SIG-M5 treated with dmso at 0.1 percent for 504 hours (cell line): ENCODE measurements at regions not wholly inside any gene's neighbourhood (a gene's known extent, or its start where the extent isn't known, plus 50 kb on each side); places are given as distances from the start of the nearest gene placed in this dataset.
"Not testable (repeated sequence)": the region's sequence is repeated elsewhere in the genome, so short reads cannot be mapped to it uniquely, and the experiment has no call there.

Source experiments
- DNase-seq: peaks from one replicate; lab custom pipeline; 2025; ENCODE audit not compliant: unreplicated experiment; lab: John Stamatoyannopoulos, UW

DNA sequence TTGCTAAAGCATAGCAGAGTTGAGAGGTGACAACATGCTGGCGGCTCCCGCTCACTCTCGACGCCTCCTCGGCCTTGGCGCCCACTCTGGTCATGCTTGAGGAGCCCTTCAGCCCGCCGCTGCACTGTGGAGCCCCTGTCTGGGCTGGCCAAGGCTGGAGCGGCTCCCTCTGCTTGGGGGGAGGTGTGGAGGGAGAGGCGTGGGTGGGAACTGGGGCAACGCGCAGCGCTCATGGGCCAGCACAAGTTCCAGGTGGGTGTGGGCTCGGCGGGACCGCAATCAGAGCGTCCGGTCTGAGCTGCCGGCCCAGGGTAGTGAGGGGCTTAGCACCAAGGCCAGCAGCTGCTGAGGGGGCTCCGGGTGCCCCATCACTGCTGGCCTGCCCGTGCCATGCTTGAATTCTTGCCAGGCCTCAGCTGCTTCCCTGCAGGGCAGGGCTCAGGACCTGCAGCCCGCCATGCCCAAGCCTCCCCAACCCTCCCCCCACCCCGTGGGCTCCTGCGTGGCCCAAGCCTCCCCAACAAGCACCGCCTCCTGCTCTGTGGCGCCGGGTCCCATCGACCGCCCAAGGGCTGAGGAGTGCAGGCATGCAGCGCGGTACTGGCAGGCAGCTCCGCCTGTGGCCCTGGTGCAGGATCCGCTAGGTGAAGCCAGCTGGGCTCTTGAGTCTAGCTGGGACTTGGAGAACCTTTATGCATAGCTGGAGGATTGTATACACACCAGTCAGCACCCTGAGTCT lies 2052.8 kb upstream of the CELF4 start:
- no peak for DNase-seq

- no peak for DNase-seq
Observed at GRCh38 chr18:39611381-39612100, 2045.9 kb upstream of the CELF4 start.

DNA sequence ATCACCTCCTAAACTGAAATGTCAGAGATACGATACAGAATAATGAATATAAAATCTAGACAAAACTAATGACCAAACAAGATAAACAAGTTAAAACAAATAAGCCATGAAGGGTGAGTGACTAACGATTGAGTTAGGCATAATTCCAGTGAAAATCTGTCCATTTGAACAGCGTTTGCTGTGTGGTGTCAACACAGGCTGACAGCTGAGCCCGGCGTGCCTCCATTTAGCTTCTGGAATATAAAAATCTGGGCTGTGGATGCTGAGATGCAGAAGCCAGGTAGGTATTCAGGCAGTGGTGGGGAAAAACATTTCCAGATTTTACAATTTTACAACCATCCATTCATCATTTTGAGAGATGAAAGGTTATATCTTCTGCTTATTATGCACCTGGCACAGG lies 2041.4 kb upstream of the CELF4 start:
- no peak for DNase-seq

DNA sequence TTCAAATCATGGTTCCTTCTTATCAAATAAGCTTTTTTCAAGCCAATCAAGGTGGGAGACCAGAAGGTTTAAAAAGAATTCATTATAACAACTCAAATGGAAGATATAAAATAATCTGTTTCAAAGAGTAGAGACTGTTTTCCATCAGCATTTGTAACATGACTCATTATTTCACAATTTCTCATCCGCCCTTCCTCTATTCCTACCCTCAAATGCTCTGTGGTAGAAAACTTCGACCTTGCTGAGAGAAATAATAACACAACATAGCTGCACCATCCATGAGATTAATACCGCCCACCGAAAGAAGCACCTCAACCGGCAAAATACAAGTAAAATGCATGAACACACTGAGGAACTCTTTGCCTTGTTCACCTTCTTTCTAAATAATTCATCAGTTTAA lies 2039.2 kb upstream of the CELF4 start:
- DNase-seq: no peak

DNA sequence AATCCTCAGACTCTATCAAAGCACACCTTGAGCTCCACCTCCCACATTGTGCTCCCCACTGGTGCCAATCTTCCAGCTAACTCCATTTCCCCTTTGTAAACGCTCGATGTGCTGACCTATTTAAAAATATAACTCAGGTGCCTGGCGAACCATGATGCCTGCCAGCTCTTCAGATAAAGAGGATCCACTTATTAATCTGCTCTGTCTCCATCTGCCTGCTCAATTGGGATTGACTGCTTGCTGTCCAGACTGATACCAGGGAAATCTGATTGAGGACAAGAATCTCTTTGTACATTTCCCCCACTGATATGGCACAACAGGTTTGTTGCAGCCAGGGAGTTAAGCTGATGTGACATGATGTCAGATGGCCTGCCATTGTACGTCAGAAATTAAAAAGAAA lies 2036.5 kb upstream of the CELF4 start:
- no peak for DNase-seq

DNA sequence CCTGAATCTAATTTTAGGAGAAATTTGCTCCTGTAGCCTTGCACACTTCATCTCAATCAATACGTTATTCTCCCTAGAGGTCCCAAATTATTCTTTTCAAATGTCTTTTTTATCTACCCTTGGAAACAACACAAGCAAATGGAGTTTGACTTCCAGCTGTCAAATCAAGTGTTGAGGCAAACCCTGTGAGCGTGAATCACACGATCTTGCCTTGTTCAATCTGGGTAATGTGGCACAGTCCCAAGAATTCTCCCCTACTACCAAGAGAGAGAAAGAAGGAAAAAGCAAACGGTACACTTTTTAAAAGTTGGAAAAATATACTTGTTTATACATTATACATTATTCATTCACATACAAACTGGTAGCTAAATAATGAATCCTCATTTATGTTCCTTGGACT lies 2035.3 kb upstream of the CELF4 start:
- no peak for DNase-seq

GRCh38 chr18:39599251-39599650 lies 2033.7 kb upstream of the CELF4 start:
- peak; percentile 0 for DNase-seq

GRCh38 chr18:39596891-39597290 lies 2031.3 kb upstream of the CELF4 start:
- no peak for DNase-seq

- no peak for DNase-seq
Observed at GRCh38 chr18:39596221-39596620, 2030.6 kb upstream of the CELF4 start.

DNA sequence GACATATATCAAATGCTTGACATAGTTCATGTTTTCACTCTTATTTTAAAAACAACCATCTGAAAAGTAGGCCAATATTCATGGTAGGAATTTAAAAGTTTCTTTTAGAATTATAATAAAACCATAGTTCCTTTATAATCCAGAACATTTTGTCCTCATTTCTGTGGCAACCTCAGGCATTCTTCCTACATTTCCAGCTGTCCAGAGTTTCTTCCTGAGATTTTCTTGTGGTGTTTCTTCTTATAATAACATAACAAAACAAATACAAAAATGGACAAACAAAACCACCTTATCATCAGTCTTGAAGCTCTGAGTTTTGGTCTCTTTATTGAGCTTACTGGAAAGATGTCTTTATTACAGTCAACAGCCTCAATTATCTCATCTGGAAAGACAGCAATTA lies 2028.6 kb upstream of the CELF4 start:
- no peak for DNase-seq

DNA sequence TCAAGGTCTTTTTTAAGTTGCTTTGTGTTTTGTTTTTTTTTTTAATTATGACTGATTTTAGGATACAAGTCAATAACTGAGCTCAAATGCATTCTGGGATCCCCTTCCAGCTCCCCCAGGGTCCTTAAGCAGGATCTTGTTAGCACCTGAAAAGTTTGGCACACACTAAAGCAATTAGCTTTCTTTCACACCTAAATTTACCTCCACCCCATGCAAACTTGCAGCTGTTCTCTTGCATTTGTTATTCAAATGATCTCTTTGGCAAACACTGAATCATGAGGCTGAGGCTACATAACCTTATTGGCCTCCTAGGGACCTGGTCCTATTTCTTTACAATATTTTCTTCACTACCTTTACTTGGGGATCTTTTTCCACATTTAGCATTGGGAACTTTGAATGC lies 2026.1 kb upstream of the CELF4 start:
- no peak for DNase-seq

DNA sequence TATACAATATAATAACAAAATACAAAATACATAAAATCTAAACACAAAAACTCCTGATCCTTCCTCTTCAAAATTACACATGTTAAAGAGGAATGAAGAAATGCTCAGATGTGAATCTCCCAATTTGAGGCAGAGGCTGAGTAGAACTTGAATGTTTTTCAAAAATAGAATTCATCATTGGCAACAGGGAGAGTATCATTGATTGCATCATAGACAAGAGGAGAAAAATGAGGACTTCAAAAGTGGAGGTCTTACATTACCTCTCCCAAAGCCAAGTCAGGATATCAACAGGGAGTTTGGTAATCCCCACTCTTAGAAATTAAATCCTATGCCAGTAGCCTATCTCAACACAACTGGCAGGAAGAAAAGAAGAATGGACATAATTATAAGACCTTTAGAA lies 2023.9 kb upstream of the CELF4 start:
- DNase-seq: no peak

GRCh38 chr18:39587586-39587985 lies 2022.0 kb upstream of the CELF4 start:
- no peak for DNase-seq

DNA sequence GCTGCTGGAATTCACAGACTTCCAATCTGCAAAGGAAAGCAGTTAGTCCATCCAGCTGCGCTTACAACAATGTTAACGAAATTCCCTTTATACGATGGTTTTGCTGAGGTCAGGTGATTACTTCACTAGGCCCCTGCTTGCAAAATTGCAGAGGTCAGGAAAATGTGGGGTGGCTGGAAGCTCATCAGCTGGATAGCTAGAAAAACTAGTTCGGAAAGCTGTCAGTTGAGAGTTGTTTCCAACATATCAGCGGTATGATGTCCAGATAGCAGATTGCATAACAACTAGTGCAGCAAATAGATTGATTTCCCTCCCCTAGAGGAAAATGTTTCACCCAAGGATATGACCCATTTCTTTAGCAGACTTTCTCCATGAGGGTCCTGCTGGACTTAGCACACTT lies 2021.1 kb upstream of the CELF4 start:
- no peak for DNase-seq

GRCh38 chr18:39574897-39575296 lies 2009.3 kb upstream of the CELF4 start:
- DNase-seq: no peak

DNA sequence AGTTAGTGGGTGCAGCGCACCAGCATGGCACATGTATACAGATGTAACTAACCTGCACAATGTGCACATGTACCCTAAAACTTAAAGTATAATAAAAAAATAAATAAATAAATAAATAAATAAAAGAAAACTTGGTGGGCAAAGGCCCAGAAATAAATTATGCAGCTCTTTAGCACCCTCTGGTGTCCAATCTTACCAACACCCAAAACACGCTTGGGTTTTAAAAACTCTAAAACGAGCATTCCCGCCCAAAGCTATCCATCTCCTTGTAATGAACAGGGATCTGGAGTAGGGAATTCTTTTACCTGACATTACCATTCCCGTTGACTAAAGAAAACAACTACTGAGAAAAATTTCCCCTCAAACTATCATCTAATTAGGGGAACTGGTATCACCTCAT lies 2005.9 kb upstream of the CELF4 start:
- peak; percentile 2 for DNase-seq

DNA sequence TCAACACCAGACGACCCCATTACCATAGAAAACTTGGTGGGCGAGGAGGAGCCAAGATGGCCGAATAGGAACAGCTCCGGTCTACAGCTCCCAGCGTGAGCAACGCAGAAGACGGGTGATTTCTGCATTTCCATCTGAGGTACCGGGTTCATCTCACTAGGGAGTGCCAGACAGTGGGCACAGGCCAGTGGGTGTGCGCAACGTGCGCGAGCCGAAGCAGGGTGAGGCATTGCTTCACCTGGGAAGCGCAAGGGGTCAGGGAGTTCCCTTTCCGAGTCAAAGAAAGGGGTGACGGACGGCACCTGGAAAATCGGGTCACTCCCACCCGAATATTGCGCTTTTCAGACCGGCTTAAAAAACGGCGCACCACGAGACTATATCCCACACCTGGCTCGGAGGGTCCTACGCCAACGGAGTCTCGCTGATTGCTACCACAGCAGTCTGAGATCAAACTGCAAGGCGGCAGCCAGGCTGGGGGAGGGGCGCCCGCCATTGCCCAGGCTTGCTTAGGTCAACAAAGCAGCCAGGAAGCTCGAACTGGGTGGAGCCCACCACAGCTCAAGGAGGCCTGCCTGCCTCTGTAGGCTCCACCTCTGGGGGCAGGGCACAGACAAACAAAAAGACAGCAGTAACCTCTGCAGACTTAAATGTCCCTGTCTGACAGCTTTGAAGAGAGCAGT lies 2000.1 kb upstream of the CELF4 start:
- not testable (repeated sequence) for DNase-seq

DNA sequence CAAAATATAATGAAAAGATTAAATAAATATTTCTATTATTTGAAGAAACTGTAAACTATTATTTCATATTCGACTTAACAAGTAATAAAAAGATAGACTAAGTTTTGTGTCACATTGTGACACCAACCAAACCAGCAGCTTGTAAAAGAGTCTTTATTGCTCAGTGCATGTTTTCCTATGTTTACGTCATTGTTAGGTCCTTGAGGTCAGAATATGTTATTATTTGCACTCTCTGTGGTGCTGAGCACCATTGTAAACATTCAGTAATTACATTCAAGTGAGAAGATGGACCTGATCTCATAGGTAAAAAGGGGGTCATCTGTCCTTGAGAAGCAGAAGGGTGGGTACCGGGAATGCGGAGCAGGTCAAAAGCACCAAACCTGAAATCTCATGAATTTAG lies 1999.1 kb upstream of the CELF4 start:
- no peak for DNase-seq

- DNase-seq: no peak
Observed at GRCh38 chr18:39561126-39561525, 1995.5 kb upstream of the CELF4 start.

GRCh38 chr18:39558658-39559057 lies 1993.1 kb upstream of the CELF4 start:
- DNase-seq: no peak

DNA sequence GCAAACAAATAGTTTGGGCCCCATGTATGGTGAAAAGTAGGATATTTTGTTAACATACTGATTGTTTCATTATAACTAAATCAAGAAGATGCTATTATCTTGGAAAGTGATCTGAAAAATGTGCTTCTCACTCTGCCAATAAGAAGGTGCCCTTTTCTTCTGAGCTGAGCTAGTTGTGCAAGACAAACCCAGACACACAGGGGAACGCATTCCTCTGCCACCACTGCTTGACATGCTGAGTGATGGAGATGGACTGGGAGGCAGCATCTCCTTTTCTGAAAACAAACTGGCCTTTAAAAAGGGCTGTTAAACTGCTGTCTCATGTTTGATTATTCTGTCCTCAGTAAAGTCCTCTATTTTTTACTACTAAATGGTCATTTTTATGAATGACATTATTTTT lies 1989.9 kb upstream of the CELF4 start:
- no peak for DNase-seq

DNA sequence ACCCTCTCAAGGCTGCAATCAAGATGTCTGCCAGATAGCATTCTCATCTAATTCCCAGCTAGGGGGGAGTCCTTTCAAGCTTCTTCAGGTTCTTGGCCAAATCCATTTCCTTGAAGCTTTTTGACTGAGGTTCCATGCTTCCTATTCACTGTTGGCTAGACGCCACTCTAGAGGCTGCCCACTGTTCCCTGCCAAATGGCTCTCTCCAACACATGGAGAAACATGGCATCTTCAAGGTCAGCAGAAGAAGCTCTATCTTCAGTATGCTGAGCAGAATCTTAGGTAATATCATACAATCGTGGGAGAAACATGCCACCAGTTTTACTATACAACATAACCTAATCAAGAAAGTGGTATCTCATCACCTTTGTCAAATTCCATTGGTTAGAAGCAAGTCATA lies 1985.1 kb upstream of the CELF4 start:
- no peak for DNase-seq
